NCI-H446 treated with DMSO at 0.1 percent for 48 hours (cell line): ENCODE measurements at regions not wholly inside any gene's neighbourhood (a gene's known extent, or its start where the extent isn't known, plus 50 kb on each side); places are given as distances from the start of the nearest gene placed in this dataset.
"Not testable (repeated sequence)": the region's sequence is repeated elsewhere in the genome, so short reads cannot be mapped to it uniquely, and the experiment has no call there.

Experiments
- DNase-seq: peaks from one replicate; lab custom pipeline; 2025; lab: John Stamatoyannopoulos, UW

- no peak for DNase-seq
These were observed 133.7 kb downstream of the ANXA2 start for GRCh38 chr15:60264088-60264487.

GRCh38 chr15:60264566-60264965, 133.2 kb downstream of the ANXA2 start:
- DNase-seq: no peak

GRCh38 chr15:60265057-60265456, 132.7 kb downstream of the ANXA2 start:
- no peak for DNase-seq

DNA sequence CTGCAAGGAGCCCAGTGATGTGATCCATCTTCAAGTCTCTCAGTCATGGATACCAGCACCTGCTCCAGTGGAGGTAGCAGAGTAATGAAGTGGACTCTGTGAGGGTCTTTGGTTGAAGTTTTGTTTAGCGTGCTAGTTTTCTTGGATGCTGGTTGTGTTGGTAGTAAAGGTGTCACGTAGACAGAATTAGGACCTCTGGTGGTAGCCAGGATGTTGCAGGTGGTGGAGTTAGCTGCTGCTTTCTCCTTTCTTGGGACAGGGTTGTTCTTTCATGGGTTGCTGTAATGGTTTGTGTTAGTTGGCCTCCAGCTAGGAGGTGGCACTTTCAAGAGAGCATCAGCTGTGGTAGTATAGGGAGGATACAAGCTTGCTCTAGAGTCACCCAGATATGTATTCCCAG, 125.2 kb downstream of the ANXA2 start:
- no peak for DNase-seq

GRCh38 chr15:60275624-60276023, 122.2 kb downstream of the ANXA2 start:
- DNase-seq: no peak

GRCh38 chr15:60278879-60279278, 118.9 kb downstream of the ANXA2 start:
- DNase-seq: no peak

- no peak for DNase-seq
These were observed 117.5 kb downstream of the ANXA2 start for GRCh38 chr15:60280259-60280658.

DNA sequence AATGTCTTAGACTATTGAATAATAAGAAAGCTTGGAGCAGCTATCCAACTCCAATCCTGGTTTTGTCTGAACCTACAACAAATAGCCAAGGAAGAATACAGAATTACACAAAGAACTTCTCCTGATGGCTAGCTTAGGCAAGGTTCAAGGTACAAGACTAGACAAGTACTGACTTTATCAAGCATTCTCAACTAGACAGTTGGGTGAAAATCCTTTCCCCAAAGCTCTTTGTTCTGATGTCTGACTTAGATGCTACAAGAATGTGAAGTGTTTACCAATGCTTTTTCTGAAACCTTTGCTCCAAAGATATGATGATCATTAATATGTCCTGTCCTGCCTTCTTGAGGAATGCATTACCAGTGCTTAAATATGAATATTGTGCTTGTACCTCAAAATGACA, 113.8 kb downstream of the ANXA2 start:
- no peak for DNase-seq

GRCh38 chr15:60295901-60296300, 101.9 kb downstream of the ANXA2 start:
- not testable (repeated sequence) for DNase-seq

- DNase-seq: no peak
These were observed 100.7 kb downstream of the ANXA2 start for GRCh38 chr15:60297047-60297446.
